Muscle of back (tissue), 3 donors: ENCODE measurements at regions not wholly inside any gene's neighbourhood (a gene's known extent, or its start where the extent isn't known, plus 50 kb on each side); places are given as distances from the start of the nearest gene placed in this dataset.

ENCODE experiments used
- DNase-seq, 3 donors: peaks; one replicate each; pipeline versions ENCODE4 v3.0.0 to v3.0.0-alpha.2; 2013

- DNase-seq = no peak
These were observed 1388.9 kb downstream of the C4orf33 start for GRCh38 chr4:130484826-130485225.

GRCh38 chr4:130485371-130485770 lies 1389.4 kb downstream of the C4orf33 start:
- DNase-seq = no peak

- peak; percentile 27 to 51 (median 38) for DNase-seq
These were observed 1390.2 kb downstream of the C4orf33 start for GRCh38 chr4:130486186-130486585.

DNA sequence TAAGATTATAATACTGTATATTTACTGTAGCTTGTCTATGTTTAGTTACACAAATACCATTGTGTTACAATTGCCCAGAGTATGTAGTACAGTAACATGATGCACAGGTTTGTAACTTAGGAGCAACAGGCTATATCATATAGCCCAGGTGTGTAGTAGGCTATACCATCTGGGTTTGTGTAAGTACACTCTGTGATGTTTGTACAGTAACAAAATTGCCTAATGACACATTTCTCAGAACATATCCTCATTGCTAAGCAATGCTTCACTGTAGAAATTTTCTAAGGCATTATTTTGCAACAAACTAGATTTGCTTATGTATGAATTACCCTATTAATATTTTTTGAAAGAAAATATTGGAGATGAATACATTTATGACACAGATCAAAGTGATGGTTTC lies 1390.9 kb downstream of the C4orf33 start:
- DNase-seq = no peak

DNA sequence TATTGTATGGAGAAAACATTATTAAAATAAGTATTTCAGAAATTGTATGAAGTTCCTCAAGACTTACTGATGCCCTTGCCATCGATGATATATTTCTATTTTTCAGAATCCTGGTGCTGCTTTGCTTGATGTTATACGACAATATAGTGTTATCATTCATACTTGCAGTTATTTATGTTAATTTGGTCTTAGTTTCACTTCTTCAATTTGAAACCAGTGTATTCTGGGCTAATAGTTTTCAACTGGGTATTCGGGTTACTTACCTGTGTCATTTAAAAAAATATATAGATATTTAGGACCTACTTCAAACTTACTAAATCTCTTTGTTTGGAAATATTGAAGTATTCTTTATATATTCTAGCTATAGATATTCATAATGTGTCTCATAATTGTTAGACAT lies 1414.7 kb downstream of the C4orf33 start:
- no peak for DNase-seq

GRCh38 chr4:130511776-130512175 lies 1415.8 kb downstream of the C4orf33 start:
- no peak for DNase-seq

- DNase-seq = no peak
These were observed 1428.1 kb downstream of the C4orf33 start for GRCh38 chr4:130524057-130524456.

GRCh38 chr4:130530505-130530904 lies 1434.6 kb downstream of the C4orf33 start:
- no peak for DNase-seq

- DNase-seq = no peak
These were observed 1438.7 kb downstream of the C4orf33 start for GRCh38 chr4:130534651-130535050.

DNA sequence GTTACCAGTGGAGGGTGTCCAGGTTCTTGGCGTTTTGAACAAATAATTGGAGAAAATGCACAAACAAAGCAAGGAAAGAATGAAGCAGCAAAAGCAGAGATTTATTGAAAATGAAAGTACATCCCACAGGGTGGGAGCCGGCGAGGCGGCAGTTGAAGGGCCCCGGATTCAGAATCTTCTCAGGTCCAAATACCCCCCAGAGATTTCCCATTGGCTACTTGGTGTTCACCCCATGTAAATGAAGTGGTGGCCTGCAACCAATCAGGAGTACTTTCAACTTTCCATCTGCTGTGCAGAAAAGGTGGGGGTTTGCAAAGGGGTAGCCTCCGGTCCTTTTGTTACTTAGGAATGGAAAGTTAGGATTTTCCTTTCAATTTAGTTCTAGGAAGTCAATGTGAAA lies 1447.0 kb downstream of the C4orf33 start:
- no peak for DNase-seq

DNA sequence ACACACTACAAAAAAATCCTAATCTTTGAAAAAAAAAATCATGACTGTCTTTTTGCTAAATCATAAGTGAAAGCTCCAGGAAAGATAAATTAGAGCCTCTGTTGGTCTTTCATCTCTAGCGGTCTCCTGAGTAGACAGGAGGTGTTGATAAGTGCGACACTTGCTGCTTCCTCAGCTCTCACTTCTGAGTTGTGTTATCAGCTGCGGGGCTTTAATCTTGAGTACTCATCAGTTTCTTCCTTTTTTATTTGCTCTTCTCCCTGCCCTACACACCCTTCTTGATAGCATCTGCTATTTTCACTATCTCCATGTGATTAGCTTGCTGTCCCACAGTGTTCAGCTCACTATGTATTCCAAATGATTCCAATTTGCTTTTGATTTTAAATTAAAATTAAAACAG lies 1449.2 kb downstream of the C4orf33 start:
- no peak for DNase-seq

DNA sequence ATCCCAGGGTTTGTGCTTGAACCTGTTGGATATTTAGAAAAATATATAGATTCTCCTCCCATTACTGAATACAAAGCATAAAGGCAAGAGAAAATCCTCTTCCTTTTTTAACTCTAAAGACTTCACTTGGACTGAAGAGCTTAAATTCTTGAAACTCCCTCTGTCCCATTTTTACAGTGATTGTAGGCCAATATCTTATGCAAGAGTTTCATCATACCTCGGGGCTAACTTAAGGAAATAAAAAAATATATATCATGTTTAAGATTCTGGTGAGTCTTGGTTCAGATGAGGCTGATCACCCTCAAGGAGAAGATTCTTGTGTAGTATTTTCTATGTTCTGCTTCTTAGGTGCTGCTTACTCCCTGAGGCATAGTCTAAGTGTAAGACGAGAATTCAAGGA lies 1449.6 kb downstream of the C4orf33 start:
- DNase-seq = no peak

DNA sequence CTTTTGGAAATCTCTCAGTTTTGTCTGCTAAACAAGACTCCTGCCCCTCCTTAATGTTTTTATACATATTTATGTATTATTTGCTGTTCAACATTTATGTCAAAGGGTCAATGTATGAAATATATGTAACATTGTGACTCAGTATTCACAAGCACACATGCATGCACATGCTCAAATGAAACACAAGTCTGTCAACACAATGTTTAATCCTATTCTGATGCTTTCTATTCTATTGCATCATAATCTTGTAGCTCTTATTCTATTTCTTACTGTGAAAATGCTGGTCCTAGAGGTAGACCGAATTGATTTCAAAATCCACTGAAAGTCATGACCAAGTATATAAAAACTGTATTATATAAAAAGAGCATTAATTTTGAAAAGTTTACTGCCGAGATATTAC lies 1463.3 kb downstream of the C4orf33 start:
- no peak for DNase-seq

GRCh38 chr4:130563185-130563888 lies 1467.4 kb downstream of the C4orf33 start:
- peak; percentile 30 to 56 (median 30) for DNase-seq

- DNase-seq = no peak
These were observed 1468.0 kb downstream of the C4orf33 start for GRCh38 chr4:130563889-130564418.

GRCh38 chr4:130568746-130569145 lies 1472.8 kb downstream of the C4orf33 start:
- peak in 1 of 3 donors; percentile 2 for DNase-seq

- no peak for DNase-seq
These were observed 1477.8 kb downstream of the C4orf33 start for GRCh38 chr4:130573742-130574141.

- no peak for DNase-seq
These were observed 1478.3 kb downstream of the C4orf33 start for GRCh38 chr4:130574215-130574614.

DNA sequence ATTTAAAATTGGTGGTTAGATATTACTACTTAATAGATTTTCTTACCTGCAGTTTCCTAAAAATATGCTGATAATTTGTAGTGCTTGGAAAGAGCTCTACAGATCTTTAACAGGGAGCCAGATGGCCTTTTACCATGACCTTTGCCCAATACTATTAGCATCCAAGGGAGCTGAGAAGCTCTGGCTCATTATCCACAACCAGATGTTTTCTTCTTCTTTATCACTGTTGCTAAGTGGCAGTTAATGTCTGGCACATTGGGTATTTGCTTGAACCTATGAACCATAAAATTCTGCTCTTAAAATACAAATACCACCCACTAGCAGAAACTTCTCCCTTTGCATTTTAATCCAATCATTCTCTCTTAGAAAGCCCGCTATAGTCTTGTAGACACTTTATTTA lies 1480.3 kb downstream of the C4orf33 start:
- no peak for DNase-seq

GRCh38 chr4:130591091-130591490 lies 1495.1 kb downstream of the C4orf33 start:
- DNase-seq = no peak

GRCh38 chr4:130600706-130601105 lies 1504.8 kb downstream of the C4orf33 start:
- DNase-seq = no peak

DNA sequence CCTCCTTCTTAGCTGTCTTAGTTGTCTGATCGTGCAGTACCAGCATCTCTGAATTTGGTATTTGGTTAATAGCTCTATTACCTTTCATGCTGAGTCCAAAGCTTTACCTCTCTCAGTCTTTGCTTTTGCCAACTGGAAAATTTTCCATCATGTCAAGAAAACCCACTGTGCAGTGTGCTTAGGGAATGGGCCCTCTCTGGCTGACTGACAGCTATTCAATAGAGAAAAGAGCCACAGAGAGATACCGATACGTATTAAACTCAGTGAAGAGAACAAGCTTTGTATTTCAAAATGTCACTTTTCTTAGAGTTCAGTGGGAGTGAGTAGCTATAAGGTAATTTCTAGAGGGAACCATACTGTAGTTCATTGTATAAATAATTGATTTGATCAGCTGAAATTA lies 1507.1 kb downstream of the C4orf33 start:
- no peak for DNase-seq

DNA sequence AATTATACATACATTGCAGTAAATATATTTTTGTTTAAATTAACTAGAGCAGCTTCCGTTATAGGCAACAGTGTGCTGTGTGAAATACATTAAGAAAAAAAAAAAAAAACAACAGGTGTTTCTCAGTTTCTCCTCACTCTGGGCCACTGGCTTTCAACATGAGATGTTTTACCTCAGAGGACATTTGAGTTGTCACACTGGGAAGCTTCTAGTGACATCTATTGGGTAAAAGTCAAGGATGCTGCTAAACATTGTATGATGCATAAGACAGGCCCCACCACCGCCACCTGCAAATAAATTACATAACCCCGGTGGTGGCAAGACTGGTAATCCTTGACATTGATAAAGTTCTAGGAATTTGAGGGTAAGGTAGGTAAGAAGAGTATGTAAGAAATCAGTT lies 1512.2 kb downstream of the C4orf33 start:
- DNase-seq = no peak

DNA sequence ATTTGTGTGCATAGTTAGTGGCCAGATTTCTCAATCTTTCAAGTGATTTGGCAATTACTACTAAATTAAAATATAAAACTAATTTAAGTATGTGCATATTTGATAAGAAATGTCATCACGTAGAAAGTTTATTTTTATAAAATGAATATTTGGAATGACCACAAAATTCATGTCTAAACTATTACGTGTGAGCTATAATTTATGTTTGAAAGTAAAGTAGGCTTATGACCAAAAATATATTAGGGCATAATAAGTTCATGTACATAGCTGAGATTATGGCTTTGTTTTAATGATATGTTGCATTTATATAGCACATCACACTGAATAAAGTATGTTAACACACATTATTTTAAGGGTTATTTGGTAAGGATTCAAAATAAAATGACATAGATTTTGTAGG lies 1532.6 kb downstream of the C4orf33 start:
- DNase-seq = no peak
